ENCODE measurements at regions not wholly inside any gene's neighbourhood (a gene's known extent, or its start where the extent isn't known, plus 50 kb on each side); places are given as distances from the start of the nearest gene placed in this dataset.

GRCh38 chr4:96874657-96875056 lies 1034.8 kb downstream of the PDHA2 start:
- DNase-seq (ENCODE audit: low read depth in 3 of 3, low spot score in 2 of 3) = no peak

DNA sequence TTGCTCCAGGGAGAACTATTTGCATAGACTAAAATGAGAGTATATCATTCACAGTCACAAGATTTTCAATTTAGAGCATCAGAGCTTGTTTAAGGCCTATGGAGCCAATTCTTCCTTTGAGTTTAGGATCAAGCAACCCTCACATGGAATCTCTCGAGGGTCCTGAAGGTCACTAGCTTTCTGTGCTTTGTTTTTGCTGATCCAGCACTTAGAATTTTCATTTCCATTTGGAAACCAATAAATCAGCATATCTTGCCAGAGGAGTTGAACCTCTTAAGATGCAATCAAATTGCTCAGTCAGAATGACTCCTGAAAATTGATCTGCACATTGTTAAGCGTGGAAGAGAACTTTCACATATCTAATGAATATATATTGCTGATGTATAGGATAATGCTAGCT lies 1039.6 kb downstream of the PDHA2 start:
- DNase-seq (ENCODE audit: low read depth in 3 of 3, low spot score in 2 of 3) = no peak

DNA sequence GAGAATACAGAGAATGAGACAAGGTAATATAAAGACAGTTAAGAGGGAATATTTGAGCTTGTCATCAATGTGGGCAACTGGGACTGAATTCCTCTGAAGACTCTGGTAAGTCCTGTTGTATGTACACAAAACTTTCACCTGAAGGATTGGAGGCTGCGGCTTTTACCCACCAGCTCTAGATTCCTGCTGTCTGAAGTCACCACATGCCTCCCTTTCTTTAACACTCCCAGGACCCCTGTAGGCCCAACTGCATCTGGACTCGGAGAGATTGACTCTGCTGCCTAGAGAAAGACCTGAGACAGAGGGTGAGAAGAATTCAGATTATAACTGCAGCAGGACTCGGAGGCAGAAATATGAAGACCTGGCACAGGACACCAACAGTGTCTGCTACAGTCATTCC lies 1048.0 kb downstream of the PDHA2 start:
- no peak for DNase-seq (ENCODE audit: low read depth in 3 of 3, low spot score in 2 of 3)

DNA sequence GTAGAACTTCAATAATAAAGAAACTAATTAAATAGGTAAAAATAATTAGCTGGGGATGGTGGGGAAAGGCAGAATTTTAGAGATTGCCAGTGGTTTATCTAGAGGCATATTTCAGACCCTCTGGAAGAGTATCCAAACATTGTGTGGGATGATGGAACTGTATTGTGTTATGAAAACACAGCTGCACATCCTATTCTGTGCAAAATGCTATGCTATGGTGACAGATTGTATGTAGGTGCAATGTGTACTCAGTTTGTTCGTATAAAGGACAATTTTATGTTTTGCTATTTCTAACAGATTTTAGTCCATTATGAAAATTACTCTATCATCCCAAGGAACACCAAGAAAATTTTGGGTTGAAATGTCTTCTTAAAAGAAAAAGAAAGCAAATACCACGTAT lies 1054.7 kb downstream of the PDHA2 start:
- no peak for DNase-seq (ENCODE audit: low read depth in 3 of 3, low spot score in 2 of 3)

- DNase-seq (ENCODE audit: low read depth in 3 of 3, low spot score in 2 of 3) = no peak
Observed at GRCh38 chr4:96895826-96896225, 1055.9 kb downstream of the PDHA2 start.

DNA sequence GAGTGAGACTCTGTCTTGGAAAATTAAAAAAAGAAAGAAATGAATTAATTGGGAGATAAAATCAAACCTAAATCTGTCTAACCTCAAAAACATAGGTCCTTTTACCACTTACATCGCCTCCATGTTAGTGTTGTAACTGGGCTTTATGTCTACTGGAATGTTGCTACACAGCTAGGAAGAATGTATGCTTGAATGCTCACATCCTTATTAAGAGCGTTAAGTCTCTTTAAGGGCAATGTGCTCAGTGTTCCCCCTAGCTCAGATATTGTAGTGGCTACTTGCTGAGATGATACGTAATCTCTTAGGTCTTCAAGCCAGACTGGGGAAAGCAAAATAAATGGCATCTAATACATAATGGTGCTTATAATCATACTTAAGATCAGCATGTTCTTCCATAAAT lies 1072.8 kb downstream of the PDHA2 start:
- no peak for DNase-seq (ENCODE audit: low read depth in 3 of 3, low spot score in 2 of 3)

DNA sequence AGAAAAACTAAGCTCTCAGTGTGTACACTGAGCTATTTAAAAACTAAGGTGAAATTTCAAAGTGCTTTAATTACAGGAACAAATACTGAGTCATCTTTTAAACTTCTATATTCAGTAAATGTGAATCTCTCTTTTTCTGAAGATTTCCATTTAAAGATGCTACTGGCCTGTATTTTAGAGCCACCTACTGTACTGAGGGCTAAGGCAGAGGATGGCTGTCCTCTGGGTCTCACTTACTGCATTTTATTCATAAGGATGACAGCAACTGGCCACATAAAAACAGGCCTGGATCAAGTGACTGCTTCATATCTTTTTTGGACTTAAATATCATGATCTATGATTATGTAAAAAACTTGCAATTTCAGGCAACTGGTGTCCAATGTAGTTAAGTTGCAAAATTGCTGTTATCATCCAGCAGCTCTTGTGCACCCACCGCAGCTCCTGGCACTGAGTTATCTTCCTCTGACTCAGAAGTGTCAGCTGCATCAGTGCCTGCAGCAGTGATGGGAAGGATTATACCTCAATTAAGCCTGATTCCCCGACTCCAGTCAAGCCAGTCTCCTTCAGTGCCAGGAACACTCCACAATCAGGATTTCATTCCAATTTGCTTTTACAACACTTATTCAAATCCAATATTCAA lies 1073.7 kb downstream of the PDHA2 start:
- no peak for DNase-seq (ENCODE audit: low read depth in 3 of 3, low spot score in 2 of 3)

- DNase-seq (ENCODE audit: low read depth in 3 of 3, low spot score in 2 of 3) = no peak
Observed at GRCh38 chr4:96916711-96917110, 1076.8 kb downstream of the PDHA2 start.

DNA sequence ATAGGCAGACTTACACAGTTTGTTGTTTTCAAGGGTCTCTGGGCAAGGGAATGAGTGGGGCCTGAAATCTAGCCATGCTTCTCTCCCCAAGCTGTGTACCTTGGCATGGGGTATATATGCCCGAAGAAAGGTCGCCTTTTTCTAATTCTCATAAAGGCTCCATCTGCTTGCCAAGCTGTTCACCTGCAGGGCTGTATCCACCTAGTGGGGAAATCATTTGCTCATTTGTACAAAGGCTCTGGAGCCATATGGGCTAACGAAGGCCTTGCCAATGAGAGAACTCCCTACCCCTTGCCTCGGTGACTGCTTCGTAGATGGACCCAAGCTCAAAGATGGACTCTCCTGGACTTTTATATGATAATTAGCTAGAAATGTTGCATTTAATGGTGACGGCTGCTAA lies 1097.0 kb downstream of the PDHA2 start:
- DNase-seq (ENCODE audit: low read depth in 3 of 3, low spot score in 2 of 3) = no peak

- no peak for DNase-seq (ENCODE audit: low read depth in 3 of 3, low spot score in 2 of 3)
Observed at GRCh38 chr4:96946552-96946951, 1106.7 kb downstream of the PDHA2 start.

- DNase-seq (ENCODE audit: low read depth in 3 of 3, low spot score in 2 of 3) = no peak
Observed at GRCh38 chr4:96952610-96953009, 1112.7 kb downstream of the PDHA2 start.

GRCh38 chr4:96955226-96955625 lies 1115.3 kb downstream of the PDHA2 start:
- DNase-seq (ENCODE audit: low read depth in 3 of 3, low spot score in 2 of 3) = no peak

- no peak for DNase-seq (ENCODE audit: low read depth in 3 of 3, low spot score in 2 of 3)
Observed at GRCh38 chr4:96955691-96956090, 1115.8 kb downstream of the PDHA2 start.

GRCh38 chr4:96969455-96969854 lies 1129.6 kb downstream of the PDHA2 start:
- DNase-seq (ENCODE audit: low read depth in 3 of 3, low spot score in 2 of 3) = no peak

- no peak for DNase-seq (ENCODE audit: low read depth in 3 of 3, low spot score in 2 of 3)
Observed at GRCh38 chr4:96972920-96973319, 1133.0 kb downstream of the PDHA2 start.

- DNase-seq (ENCODE audit: low read depth in 3 of 3, low spot score in 2 of 3) = no peak
Observed at GRCh38 chr4:96974295-96974694, 1134.4 kb downstream of the PDHA2 start.

DNA sequence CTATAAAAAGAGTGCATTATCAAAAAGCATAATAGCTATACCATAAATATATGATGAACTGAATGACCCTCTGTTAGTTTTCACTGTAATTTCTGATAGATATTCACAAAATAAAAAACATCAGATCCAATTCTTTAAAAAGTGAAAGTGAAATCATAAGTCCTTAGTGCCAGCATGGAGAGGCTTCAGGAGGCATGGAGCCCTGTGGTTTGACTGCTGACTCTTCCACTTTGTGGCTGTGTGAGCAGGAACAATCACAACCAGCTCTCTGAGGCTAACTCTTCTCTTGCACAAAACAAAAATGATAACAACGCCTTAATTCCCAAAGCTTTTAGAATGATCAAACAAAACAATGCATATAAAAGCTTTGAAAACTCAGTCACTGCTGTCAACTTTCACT lies 1143.9 kb downstream of the PDHA2 start:
- DNase-seq (ENCODE audit: low read depth in 3 of 3, low spot score in 2 of 3) = no peak

DNA sequence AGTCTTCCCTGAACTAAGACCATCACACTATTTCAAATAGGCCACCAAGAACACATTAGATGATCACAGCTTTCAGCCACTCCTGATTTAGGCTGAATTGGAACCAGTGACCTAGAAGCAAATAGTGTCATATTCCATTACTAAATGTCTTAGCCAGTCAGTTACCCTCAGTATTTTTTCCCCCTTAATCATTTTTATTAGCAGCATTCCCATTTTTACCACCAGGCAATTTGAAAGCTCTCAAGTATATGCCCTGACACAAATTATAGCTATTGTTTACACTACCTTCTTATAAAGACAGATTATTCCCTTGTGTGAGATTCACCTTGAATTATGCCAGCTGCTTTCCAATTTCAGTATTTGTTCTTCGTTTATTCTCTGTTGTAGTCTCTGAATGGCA lies 1146.9 kb downstream of the PDHA2 start:
- no peak for DNase-seq (ENCODE audit: low read depth in 3 of 3, low spot score in 2 of 3)

DNA sequence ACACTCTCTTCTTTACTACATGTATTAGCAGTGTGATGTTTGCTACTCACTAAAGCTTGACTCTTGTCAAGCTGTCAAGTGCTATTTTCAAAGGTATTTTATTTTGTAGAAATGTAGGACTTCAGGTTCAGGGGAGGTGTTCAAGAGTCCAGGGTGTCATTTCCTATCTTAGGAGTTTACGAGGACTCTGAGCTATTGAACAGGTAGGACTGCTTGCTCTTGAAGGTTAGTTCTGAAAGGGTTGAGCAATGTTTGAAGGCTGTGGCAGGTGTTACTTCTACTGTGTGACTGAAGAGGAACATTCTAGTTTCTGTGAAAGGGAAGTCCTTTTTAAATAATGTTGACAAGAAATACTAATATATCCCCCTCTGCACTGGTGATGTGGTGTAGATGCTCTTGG lies 1151.2 kb downstream of the PDHA2 start:
- no peak for DNase-seq (ENCODE audit: low read depth in 3 of 3, low spot score in 2 of 3)

DNA sequence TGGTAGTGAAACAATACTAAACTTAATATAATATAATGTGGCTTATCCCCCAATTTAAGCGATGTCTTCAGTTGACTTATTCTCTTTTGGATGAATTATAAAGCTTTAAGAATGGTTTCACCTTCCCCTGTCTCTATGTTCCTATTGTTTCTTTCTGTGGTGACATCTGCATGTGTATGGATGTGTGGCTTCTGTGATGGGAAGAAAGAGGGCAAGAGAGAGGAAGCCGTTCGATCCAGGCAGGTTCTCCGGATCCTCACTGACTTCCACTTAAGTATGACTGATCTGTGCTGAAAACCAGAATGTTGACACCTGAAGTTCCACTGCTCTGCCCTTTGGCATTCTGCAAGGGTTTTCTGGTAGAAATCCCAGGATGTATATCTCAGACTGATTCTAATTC lies 1150.8 kb downstream of the STPG2 start:
- DNase-seq (ENCODE audit: low read depth in 3 of 3, low spot score in 2 of 3) = no peak

- no peak for DNase-seq (ENCODE audit: low read depth in 3 of 3, low spot score in 2 of 3)
Observed at GRCh38 chr4:96993560-96993959, 1149.7 kb downstream of the STPG2 start.

- no peak for DNase-seq (ENCODE audit: low read depth in 3 of 3, low spot score in 2 of 3)
Observed at GRCh38 chr4:97003715-97004114, 1139.6 kb downstream of the STPG2 start.

GRCh38 chr4:97013309-97013708 lies 1130.0 kb downstream of the STPG2 start:
- no peak for DNase-seq (ENCODE audit: low read depth in 3 of 3, low spot score in 2 of 3)

Data from right renal cortex interstitium (tissue), 3 donors.